ENCODE measurements at regions not wholly inside any gene's neighbourhood (a gene's known extent, or its start where the extent isn't known, plus 50 kb on each side); places are given as distances from the start of the nearest gene placed in this dataset.

DNA sequence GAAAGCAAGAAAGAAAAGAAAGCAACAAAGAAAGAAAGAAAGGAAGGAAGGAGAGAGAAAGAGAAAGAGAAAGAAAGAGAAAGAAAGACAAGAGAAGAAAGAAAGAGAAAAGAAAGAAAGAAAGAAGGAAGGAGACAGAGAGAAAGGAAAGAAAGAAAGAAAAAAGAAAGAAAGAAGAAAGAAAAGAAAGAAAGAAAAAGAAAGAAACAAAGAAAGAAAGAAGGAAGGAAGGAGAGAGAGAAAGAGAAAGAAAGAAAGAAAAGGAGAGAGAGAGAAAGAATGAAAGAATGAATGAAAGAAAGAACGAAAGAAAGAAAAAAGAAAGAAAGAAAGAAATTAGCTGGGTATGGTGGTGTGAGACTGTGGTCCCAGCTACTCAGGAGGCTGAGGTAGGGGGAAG, 400.1 kb upstream of the MDGA2 start:
- no peaks in the 10 kb centered on the region for H3K27me3 ChIP-seq (ENCODE audit: insufficient read depth, low read length)
- H3K4me1 ChIP-seq (ENCODE audit: insufficient read depth, low read length), result peaks cover 4% of the 10 kb centered on the region; the same call in 1 of the 2 replicates
- no peak overlapping the region for H3T11ph ChIP-seq (ENCODE audit: low read length)
- H2AK5ac ChIP-seq (ENCODE audit: insufficient read length, low read length), result no peak overlapping the region
- H3K4ac ChIP-seq (ENCODE audit: low read depth, low read length), result no peak overlapping the region
- H2BK5ac ChIP-seq (ENCODE audit: insufficient read length, low read length), result no peak overlapping the region
- no peaks in the 10 kb centered on the region for H3K36me3 Mint-ChIP-seq (ENCODE audit: insufficient read depth in 1 of 3, low read depth in 3 of 3)
- H2AFZ ChIP-seq (ENCODE audit: low read length), result no peak overlapping the region
- WGBS (ENCODE audit: extremely low coverage, insufficient read length, low lambda C conversion rate), result 100% methylated on average over 1 of the region's 1 CpG
- no peak overlapping the region for H2BK15ac ChIP-seq (ENCODE audit: low read depth, low read length)
- H3K23ac ChIP-seq (ENCODE audit: insufficient read length, low read depth, low read length), result no peak overlapping the region
- no peak overlapping the region for H3K14ac ChIP-seq (ENCODE audit: insufficient read depth, low read length)
- H3K18ac ChIP-seq (ENCODE audit: insufficient read length, low read depth, low read length), result no peak overlapping the region
- H3K9me3 ChIP-seq (ENCODE audit: control insufficient read depth, low read depth, low read length), result no peaks in the 10 kb centered on the region
- H3K27me3 Mint-ChIP-seq (ENCODE audit: low read depth), result no peaks in the 10 kb centered on the region
- no peak overlapping the region for H4K5ac ChIP-seq (ENCODE audit: insufficient read length, low read depth, low read length)
- H3K4me3 Mint-ChIP-seq, result no peak overlapping the region; a peak in 1 of 5 replicates
- no peaks in the 10 kb centered on the region for H3K79me1 ChIP-seq (ENCODE audit: insufficient read depth, low read depth, low read length, poor library complexity, severe bottlenecking)
- H2BK20ac ChIP-seq (ENCODE audit: low read depth, low read length, poor library complexity, severe bottlenecking), result no peak overlapping the region
- no peak overlapping the region; a peak in 1 of 7 replicates for H3K27ac Mint-ChIP-seq
- H3K23me2 ChIP-seq (ENCODE audit: insufficient read length, low read depth, low read length, poor library complexity, severe bottlenecking), result no peaks in the 10 kb centered on the region
- no peak overlapping the region for H4K8ac ChIP-seq (replicated peaks; ENCODE audit: insufficient read length, low read depth, low read length)
- no peaks in the 10 kb centered on the region for H3K79me2 ChIP-seq (ENCODE audit: insufficient read depth, low read length)
- TF ChIP-seq, protein P1, sequence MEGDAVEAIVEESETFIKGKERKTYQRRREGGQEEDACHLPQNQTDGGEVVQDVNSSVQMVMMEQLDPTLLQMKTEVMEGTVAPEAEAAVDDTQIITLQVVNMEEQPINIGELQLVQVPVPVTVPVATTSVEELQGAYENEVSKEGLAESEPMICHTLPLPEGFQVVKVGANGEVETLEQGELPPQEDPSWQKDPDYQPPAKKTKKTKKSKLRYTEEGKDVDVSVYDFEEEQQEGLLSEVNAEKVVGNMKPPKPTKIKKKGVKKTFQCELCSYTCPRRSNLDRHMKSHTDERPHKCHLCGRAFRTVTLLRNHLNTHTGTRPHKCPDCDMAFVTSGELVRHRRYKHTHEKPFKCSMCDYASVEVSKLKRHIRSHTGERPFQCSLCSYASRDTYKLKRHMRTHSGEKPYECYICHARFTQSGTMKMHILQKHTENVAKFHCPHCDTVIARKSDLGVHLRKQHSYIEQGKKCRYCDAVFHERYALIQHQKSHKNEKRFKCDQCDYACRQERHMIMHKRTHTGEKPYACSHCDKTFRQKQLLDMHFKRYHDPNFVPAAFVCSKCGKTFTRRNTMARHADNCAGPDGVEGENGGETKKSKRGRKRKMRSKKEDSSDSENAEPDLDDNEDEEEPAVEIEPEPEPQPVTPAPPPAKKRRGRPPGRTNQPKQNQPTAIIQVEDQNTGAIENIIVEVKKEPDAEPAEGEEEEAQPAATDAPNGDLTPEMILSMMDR (conservative IDR thresholded peaks at IDR 0.05), result no peak
- no peak overlapping the region for H4K91ac ChIP-seq (ENCODE audit: insufficient read length, low read depth, low read length)
- DNase-seq, result no peak
- no peak overlapping the region for H2BK12ac ChIP-seq (ENCODE audit: insufficient read length, low read depth, low read length)
- H3K4me2 ChIP-seq (ENCODE audit: insufficient read depth, insufficient read length, low read length), result no peak overlapping the region
- H3K9me3 Mint-ChIP-seq, result no peaks in the 10 kb centered on the region; a peak in 1 of 5 replicates
- no peak overlapping the region for H3K56ac ChIP-seq (ENCODE audit: insufficient read length, low read depth, low read length)
- no peak overlapping the region for H3K9ac ChIP-seq (ENCODE audit: extremely low read depth, insufficient read length, low read length)
- H2BK120ac ChIP-seq (ENCODE audit: low read depth, low read length, poor library complexity, severe bottlenecking), result no peak overlapping the region
- H4K20me1 ChIP-seq (ENCODE audit: control insufficient read depth, insufficient read depth, insufficient read length), result no peaks in the 10 kb centered on the region
- H3K27ac ChIP-seq (ENCODE audit: insufficient read length, low read depth, low read length), result no peak overlapping the region
- peaks cover 23 to 25% of the 10 kb centered on the region in 2 experiments for H3K4me1 Mint-ChIP-seq

Measured in H9 (cell line).